Endothelial cell of umbilical vein (primary cell): ENCODE measurements at regions not wholly inside any gene's neighbourhood (a gene's known extent, or its start where the extent isn't known, plus 50 kb on each side); places are given as distances from the start of the nearest gene placed in this dataset.

ENCODE experiments used
- BruUV-seq: library from RNA; stranded (reverse); fragments of 400-500 nt; replicated peaks from 2 replicates; lab custom pipeline; 2021; lab: Mats Ljungman, UMichigan
- CTCF ChIA-PET: fragments of 300-600, 350-600 bp; sonication (Branson Sonifier 250); formaldehyde crosslinking; loops from one replicate; lab custom pipeline; 2021; ENCODE audit warnings: antibody characterized with exemption, inconsistent platforms; lab: Charles Lee
- POLR2A ChIA-PET: fragments of 300-600, 350-600 bp; sonication (Branson Sonifier 250); formaldehyde crosslinking; loops from one replicate; lab custom pipeline; 2021; ENCODE audit warnings: antibody characterized with exemption, inconsistent platforms; lab: Charles Lee
- DNase-seq: peaks from one replicate; pipeline ENCODE4 v3.0.0-alpha.2; 2011; ENCODE audit warnings: low read depth, low spot score
- FAIRE-seq: peaks from 2 replicates; lab custom pipeline; 2011; peaks lifted over from hg19 to GRCh38; lab: Jason Lieb, UNC
- H2AFZ ChIP-seq: 2 replicates; pipeline ENCODE4 v1.6.0; 2012; ENCODE audit warnings: low read depth, low read length, control low read depth, inconsistent platforms
- H3K27ac ChIP-seq: 2 replicates; pipeline ENCODE4 v1.5.1; 2011; ENCODE audit warnings: low read depth, mild to moderate bottlenecking, control low read depth, low read length, moderate library complexity; ENCODE audit not compliant: insufficient read depth
- H3K27me3 ChIP-seq, 2 experiments: 2 replicates each; pipeline versions ENCODE4 v1.6.0 to v1.6.1; 2011; ENCODE audit warnings: low read length in 2 of 2, mixed read lengths in 1 of 2; ENCODE audit not compliant: control insufficient read depth in 2 of 2, insufficient read depth in 2 of 2
- H3K36me3 ChIP-seq, 2 experiments: 2 replicates in 1 of 2; 3 replicates in 1 of 2; pipeline ENCODE4 v1.5.1; 2011; ENCODE audit warnings: low read length in 2 of 2, mild to moderate bottlenecking in 1 of 2, moderate library complexity in 1 of 2; ENCODE audit not compliant: control insufficient read depth in 2 of 2, insufficient read depth in 2 of 2; ENCODE audit errors: extremely low read depth in 1 of 2
- H3K4me1 ChIP-seq: 3 replicates; pipeline ENCODE4 v1.5.1; 2011; ENCODE audit warnings: mild to moderate bottlenecking, low read length; ENCODE audit not compliant: control insufficient read depth, insufficient read depth; ENCODE audit errors: extremely low read depth
- H3K4me2 ChIP-seq: 2 replicates; pipeline ENCODE4 v1.6.1; 2011; ENCODE audit warnings: low read length, control low read depth, mixed read lengths; ENCODE audit not compliant: insufficient read depth
- H3K4me3 ChIP-seq, 3 experiments: fragments of 200-600 bp in 1 of 3; sonication (generic), shearing (Covaris generic) in 1 of 3; replicated peaks in 1 of 3; 2 replicates each; pipeline ENCODE4 v1.5.1; 2011 to 2016; ENCODE audit warnings: control low read depth in 3 of 3, low read length in 3 of 3, mild to moderate bottlenecking in 2 of 3, inconsistent platforms in 1 of 3, low read depth in 1 of 3, moderate library complexity in 1 of 3; ENCODE audit not compliant: insufficient read depth in 1 of 3
- H3K79me2 ChIP-seq: 2 replicates; pipeline ENCODE4 v1.6.0; 2012; ENCODE audit warnings: low read length, inconsistent platforms; ENCODE audit not compliant: control insufficient read depth, insufficient read depth
- H3K9ac ChIP-seq: replicated peaks from 2 replicates; pipeline ENCODE3; 2011; ENCODE audit warnings: low read length, control low read depth; ENCODE audit not compliant: insufficient read depth; ENCODE audit errors: extremely low read depth
- H3K9me1 ChIP-seq: replicated peaks from 3 replicates; pipeline ENCODE4 v1.6.0; 2011; ENCODE audit warnings: mild to moderate bottlenecking, low read length; ENCODE audit not compliant: control insufficient read depth, insufficient read depth; ENCODE audit errors: extremely low read depth
- H3K9me3 ChIP-seq: replicated peaks from 2 replicates; pipeline ENCODE4 v1.5.1; 2012; ENCODE audit warnings: low read length, inconsistent platforms; ENCODE audit not compliant: control insufficient read depth, insufficient read depth
- H4K20me1 ChIP-seq: replicated peaks from 2 replicates; pipeline ENCODE3; 2011; ENCODE audit warnings: mild to moderate bottlenecking, low read length; ENCODE audit not compliant: control insufficient read depth, insufficient read depth; ENCODE audit errors: extremely low read depth
- EZH2 ChIP-seq: IDR thresholded peaks from 2 replicates; pipeline ENCODE4 v1.6.1; 2012; ENCODE audit warnings: borderline replicate concordance, low read depth, mild to moderate bottlenecking, moderate library complexity, low read length, inconsistent platforms; ENCODE audit not compliant: severe bottlenecking
- FOS ChIP-seq: IDR thresholded peaks from 2 replicates; pipeline ENCODE4 v1.6.1; 2011; ENCODE audit warnings: mild to moderate bottlenecking, low read length, moderate library complexity, borderline replicate concordance; ENCODE audit not compliant: insufficient read depth
- GATA2 ChIP-seq: IDR thresholded peaks from 2 replicates; pipeline ENCODE4 v1.7.0; 2011; ENCODE audit warnings: low read depth, mild to moderate bottlenecking, moderate library complexity, mixed read lengths, low read length; ENCODE audit not compliant: insufficient read length, insufficient read depth
- JUN ChIP-seq: IDR thresholded peaks from 2 replicates; pipeline ENCODE4 v1.6.1; 2011; ENCODE audit warnings: borderline replicate concordance, low read depth; ENCODE audit not compliant: insufficient read length, insufficient read depth
- MYC ChIP-seq: IDR thresholded peaks from one replicate; pipeline ENCODE4 v1.6.1; 2011; ENCODE audit warnings: mild to moderate bottlenecking, low read depth, low read length
- POLR2A ChIP-seq: IDR thresholded peaks from 2 replicates; pipeline ENCODE4 v1.6.1; 2012; ENCODE audit warnings: low read depth, mild to moderate bottlenecking, control low read depth, low read length
- POLR2AphosphoS5 ChIP-seq: IDR thresholded peaks from 2 replicates; pipeline ENCODE4 v1.6.1; 2012; ENCODE audit warnings: low read depth, mild to moderate bottlenecking, control low read depth, low read length, moderate library complexity; ENCODE audit not compliant: insufficient read depth
- dilution Hi-C: fragments of 300-500 bp; cut with MboI; formaldehyde crosslinking; loops from one replicate; pipeline ENCODE4 v1.15.0; 2019; ENCODE audit warnings: low sequenced_read_pairs; ENCODE audit not compliant: extremely low pct_ligation_motif_present
- intact Hi-C: fragments of 100-400 bp; cut with micrococcal nuclease; formaldehyde crosslinking; loops from one replicate; pipeline ENCODE4 v1.10.0; 2022
- TF ChIP-seq, protein P1 (sequence below), 2 donors: IDR thresholded peaks; 1 replicate in 1 of 2; 2 replicates in 1 of 2; pipeline ENCODE4 v1.5.1; 2011; ENCODE audit warnings: low read length in 2 of 2, mild to moderate bottlenecking in 2 of 2, moderate library complexity in 2 of 2, control low read depth in 1 of 2, inconsistent platforms in 1 of 2, low read depth in 1 of 2; ENCODE audit not compliant: insufficient read depth in 1 of 2; ENCODE audit errors: extremely low read depth in 1 of 2
- TF ChIP-seq, protein P2 (sequence below): IDR thresholded peaks from 2 replicates; pipeline ENCODE4 v1.6.1; 2011; ENCODE audit not compliant: insufficient read depth, insufficient read length

DNA sequence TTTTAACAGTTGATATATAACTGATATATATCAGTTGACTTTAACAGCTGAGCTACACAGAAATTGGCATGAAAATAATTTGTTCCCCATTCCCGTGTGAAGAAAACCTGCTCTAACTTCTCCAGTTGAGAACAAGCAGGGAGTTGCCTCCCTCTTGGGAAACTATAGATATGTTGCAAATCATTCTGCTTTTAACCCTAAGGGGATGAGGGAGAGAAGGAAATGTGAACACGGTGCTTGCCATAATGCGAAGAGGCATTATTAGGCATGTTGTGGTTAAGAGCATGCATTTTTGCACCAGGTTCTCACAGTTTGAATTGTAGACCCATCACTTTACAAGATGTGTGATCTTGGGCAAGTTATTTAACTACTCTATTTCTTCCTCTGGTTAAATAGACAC, 453.7 kb downstream of the TENT5A start:
- intact Hi-C loops: no loop called here
- no peaks in the 10 kb centered on the region for H3K9me3 ChIP-seq
- FAIRE-seq (no peak), DNase-seq (no peak)
- H3K9me1 ChIP-seq: no peaks in the 10 kb centered on the region
- no peak overlapping the region for H2AFZ ChIP-seq
- H3K9ac ChIP-seq: no peak overlapping the region
- H3K27me3 ChIP-seq: no peaks in the 10 kb centered on the region
- dilution Hi-C loops: no loop called here
- no TSS peak for BruUV-seq
- H3K79me2 ChIP-seq: no peaks in the 10 kb centered on the region
- H3K4me1 ChIP-seq: no peaks in the 10 kb centered on the region
- H3K4me2 ChIP-seq: no peak overlapping the region
- H3K27ac ChIP-seq: no peak overlapping the region
- H4K20me1 ChIP-seq: no peaks in the 10 kb centered on the region
- TF ChIP-seq, protein P1, sequence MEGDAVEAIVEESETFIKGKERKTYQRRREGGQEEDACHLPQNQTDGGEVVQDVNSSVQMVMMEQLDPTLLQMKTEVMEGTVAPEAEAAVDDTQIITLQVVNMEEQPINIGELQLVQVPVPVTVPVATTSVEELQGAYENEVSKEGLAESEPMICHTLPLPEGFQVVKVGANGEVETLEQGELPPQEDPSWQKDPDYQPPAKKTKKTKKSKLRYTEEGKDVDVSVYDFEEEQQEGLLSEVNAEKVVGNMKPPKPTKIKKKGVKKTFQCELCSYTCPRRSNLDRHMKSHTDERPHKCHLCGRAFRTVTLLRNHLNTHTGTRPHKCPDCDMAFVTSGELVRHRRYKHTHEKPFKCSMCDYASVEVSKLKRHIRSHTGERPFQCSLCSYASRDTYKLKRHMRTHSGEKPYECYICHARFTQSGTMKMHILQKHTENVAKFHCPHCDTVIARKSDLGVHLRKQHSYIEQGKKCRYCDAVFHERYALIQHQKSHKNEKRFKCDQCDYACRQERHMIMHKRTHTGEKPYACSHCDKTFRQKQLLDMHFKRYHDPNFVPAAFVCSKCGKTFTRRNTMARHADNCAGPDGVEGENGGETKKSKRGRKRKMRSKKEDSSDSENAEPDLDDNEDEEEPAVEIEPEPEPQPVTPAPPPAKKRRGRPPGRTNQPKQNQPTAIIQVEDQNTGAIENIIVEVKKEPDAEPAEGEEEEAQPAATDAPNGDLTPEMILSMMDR (IDR thresholded peaks at IDR 0.05; ENCODE audit: extremely low read depth in 1 of 2, insufficient read depth in 1 of 2, low read depth in 1 of 2, low read length in 2 of 2): no peak
- TF ChIP-seq POLR2AphosphoS5 (no peak), JUN (no peak)
- ChIA-PET CTCF (no interaction called here), POLR2A (no interaction called here)
- no peaks in the 10 kb centered on the region for H3K36me3 ChIP-seq
- H3K4me3 ChIP-seq: no peak overlapping the region

DNA sequence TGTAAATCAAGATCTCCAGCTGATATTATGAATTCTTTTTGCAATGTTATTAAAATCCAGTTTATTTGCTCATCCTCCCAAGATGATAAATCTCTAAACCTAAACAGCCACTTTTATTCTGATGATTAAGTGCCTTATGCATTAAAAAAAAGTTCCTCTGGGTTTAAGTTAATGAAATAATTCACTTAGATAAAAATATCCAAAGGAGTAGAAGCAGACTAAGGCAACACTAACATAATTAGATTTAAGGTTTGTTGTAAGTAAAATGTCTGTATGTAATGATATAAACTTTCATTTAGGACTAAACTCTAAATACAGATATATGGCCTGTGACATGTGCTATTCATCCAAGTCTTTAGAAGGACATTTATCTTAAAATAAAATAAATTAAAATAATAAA, 457.2 kb downstream of the TENT5A start:
- Histone ChIP-seq H3K4me2 (no peak overlapping the region), H3K4me1 (no peaks in the 10 kb centered on the region), H3K9me1 (no peaks in the 10 kb centered on the region), H2AFZ (no peak overlapping the region), H3K79me2 (no peaks in the 10 kb centered on the region), H3K36me3 (no peaks in the 10 kb centered on the region), H3K9ac (no peak overlapping the region), H3K27ac (no peak overlapping the region), H3K9me3 (no peaks in the 10 kb centered on the region), H4K20me1 (no peaks in the 10 kb centered on the region), H3K27me3 (no peaks in the 10 kb centered on the region), H3K4me3 (no peak overlapping the region)
- TF ChIP-seq FOS: no peak
- TF ChIP-seq GATA2: no peak
- no peak for TF ChIP-seq POLR2A
- TF ChIP-seq, protein P1 (IDR thresholded peaks at IDR 0.05; ENCODE audit: extremely low read depth in 1 of 2, insufficient read depth in 1 of 2, low read depth in 1 of 2, low read length in 2 of 2): no peak
- TF ChIP-seq MYC: no peak
- TF ChIP-seq EZH2: no peak
- TF ChIP-seq, protein P2, sequence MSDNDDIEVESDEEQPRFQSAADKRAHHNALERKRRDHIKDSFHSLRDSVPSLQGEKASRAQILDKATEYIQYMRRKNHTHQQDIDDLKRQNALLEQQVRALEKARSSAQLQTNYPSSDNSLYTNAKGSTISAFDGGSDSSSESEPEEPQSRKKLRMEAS: no peak
- TF ChIP-seq POLR2AphosphoS5: no peak
- TF ChIP-seq JUN: no peak
- intact Hi-C loops (no loop called here), dilution Hi-C loops (no loop called here)
- ChIA-PET POLR2A (no interaction called here), CTCF (no interaction called here)
- FAIRE-seq: no peak
- BruUV-seq: no TSS peak
- DNase-seq: no peak
